Kidney epithelial cell (primary cell): ENCODE measurements at regions not wholly inside any gene's neighbourhood (a gene's known extent, or its start where the extent isn't known, plus 50 kb on each side); places are given as distances from the start of the nearest gene placed in this dataset.
A peak's percentile ranks its signal among the peaks of the same experiment; 100 is the strongest.

Experiments used
- DNase-seq: peaks from one replicate; pipeline ENCODE4 v3.0.0-alpha.2; 2010; ENCODE audit warnings: low read depth
- H3K27me3 ChIP-seq: 2 replicates; pipeline ENCODE4 v1.6.0; 2011; ENCODE audit warnings: low read length; ENCODE audit not compliant: control insufficient read depth, insufficient read depth
- H3K36me3 ChIP-seq: 2 replicates; pipeline ENCODE4 v1.5.1; 2011; ENCODE audit warnings: low read length; ENCODE audit not compliant: control insufficient read depth, insufficient read depth
- H3K4me3 ChIP-seq: 2 replicates; pipeline ENCODE4 v1.5.1; 2011; ENCODE audit warnings: low read depth, mild to moderate bottlenecking, control low read depth, low read length
- CTCF ChIP-seq: IDR thresholded peaks from 2 replicates; pipeline ENCODE4 v1.5.1; 2011; ENCODE audit warnings: mild to moderate bottlenecking, moderate library complexity, low read length, control low read depth, inconsistent platforms; ENCODE audit not compliant: insufficient read depth, poor library complexity, severe bottlenecking

GRCh38 chr10:52895059-52895458 is 122.5 kb upstream of the MBL2 start:
- TF ChIP-seq CTCF = no peak
- no peak overlapping the region for H3K4me3 ChIP-seq
- no peaks in the 10 kb centered on the region for H3K27me3 ChIP-seq
- no peak for DNase-seq
- no peaks in the 10 kb centered on the region for H3K36me3 ChIP-seq

- no peak overlapping the region for H3K4me3 ChIP-seq
- no peak for TF ChIP-seq CTCF
Observed at GRCh38 chr10:52890281-52890680, 117.7 kb upstream of the MBL2 start.

GRCh38 chr10:52889611-52890010 is 117.0 kb upstream of the MBL2 start:
- no peaks in the 10 kb centered on the region for H3K27me3 ChIP-seq
- TF ChIP-seq CTCF = no peak
- H3K36me3 ChIP-seq = no peaks in the 10 kb centered on the region
- no peak for DNase-seq
- no peak overlapping the region for H3K4me3 ChIP-seq

More at GRCh38 chr10:52890281-52890680, 117.7 kb upstream of the MBL2 start:
- DNase-seq = no peak
- Histone ChIP-seq H3K36me3 (no peaks in the 10 kb centered on the region), H3K27me3 (no peaks in the 10 kb centered on the region)

- no peaks in the 10 kb centered on the region for H3K27me3 ChIP-seq
- peak; percentile 76 for TF ChIP-seq CTCF
- H3K36me3 ChIP-seq = no peaks in the 10 kb centered on the region
- peak; percentile 83 for DNase-seq
- peak overlapping the region; percentile 24 for H3K4me3 ChIP-seq
Observed at GRCh38 chr10:52883996-52884871, 111.7 kb upstream of the MBL2 start.

GRCh38 chr10:52879091-52879807 is 106.7 kb upstream of the MBL2 start:
- Histone ChIP-seq H3K4me3 (no peak overlapping the region), H3K36me3 (no peaks in the 10 kb centered on the region), H3K27me3 (no peaks in the 10 kb centered on the region)
- DNase-seq = peak; percentile 84
- TF ChIP-seq CTCF = no peak
